Endothelial cell of umbilical vein (primary cell): ENCODE measurements at regions not wholly inside any gene's neighbourhood (a gene's known extent, or its start where the extent isn't known, plus 50 kb on each side); places are given as distances from the start of the nearest gene placed in this dataset.
"Not testable (repeated sequence)": the region's sequence is repeated elsewhere in the genome, so short reads cannot be mapped to it uniquely, and the experiment has no call there.

Experiments
- BruUV-seq: library from RNA; stranded (reverse); fragments of 400-500 nt; replicated peaks from 2 replicates; lab custom pipeline; 2021; lab: Mats Ljungman, UMichigan
- CTCF ChIA-PET: fragments of 300-600, 350-600 bp; sonication (Branson Sonifier 250); formaldehyde crosslinking; loops from one replicate; lab custom pipeline; 2021; ENCODE audit warnings: antibody characterized with exemption, inconsistent platforms; lab: Charles Lee
- POLR2A ChIA-PET: fragments of 300-600, 350-600 bp; sonication (Branson Sonifier 250); formaldehyde crosslinking; loops from one replicate; lab custom pipeline; 2021; ENCODE audit warnings: antibody characterized with exemption, inconsistent platforms; lab: Charles Lee
- DNase-seq: peaks from one replicate; pipeline ENCODE4 v3.0.0-alpha.2; 2011; ENCODE audit warnings: low read depth, low spot score
- FAIRE-seq: peaks from 2 replicates; lab custom pipeline; 2011; peaks lifted over from hg19 to GRCh38; lab: Jason Lieb, UNC
- H2AFZ ChIP-seq: 2 replicates; pipeline ENCODE4 v1.6.0; 2012; ENCODE audit warnings: low read depth, low read length, control low read depth, inconsistent platforms
- H3K27ac ChIP-seq: 2 replicates; pipeline ENCODE4 v1.5.1; 2011; ENCODE audit warnings: low read depth, mild to moderate bottlenecking, control low read depth, low read length, moderate library complexity; ENCODE audit not compliant: insufficient read depth
- H3K27me3 ChIP-seq, 2 experiments: 2 replicates each; pipeline versions ENCODE4 v1.6.0 to v1.6.1; 2011; ENCODE audit warnings: low read length in 2 of 2, mixed read lengths in 1 of 2; ENCODE audit not compliant: control insufficient read depth in 2 of 2, insufficient read depth in 2 of 2
- H3K36me3 ChIP-seq, 2 experiments: 2 replicates in 1 of 2; 3 replicates in 1 of 2; pipeline ENCODE4 v1.5.1; 2011; ENCODE audit warnings: low read length in 2 of 2, mild to moderate bottlenecking in 1 of 2, moderate library complexity in 1 of 2; ENCODE audit not compliant: control insufficient read depth in 2 of 2, insufficient read depth in 2 of 2; ENCODE audit errors: extremely low read depth in 1 of 2
- H3K4me1 ChIP-seq: 3 replicates; pipeline ENCODE4 v1.5.1; 2011; ENCODE audit warnings: mild to moderate bottlenecking, low read length; ENCODE audit not compliant: control insufficient read depth, insufficient read depth; ENCODE audit errors: extremely low read depth
- H3K4me2 ChIP-seq: 2 replicates; pipeline ENCODE4 v1.6.1; 2011; ENCODE audit warnings: low read length, control low read depth, mixed read lengths; ENCODE audit not compliant: insufficient read depth
- H3K4me3 ChIP-seq, 3 experiments: fragments of 200-600 bp in 1 of 3; sonication (generic), shearing (Covaris generic) in 1 of 3; replicated peaks in 1 of 3; 2 replicates each; pipeline ENCODE4 v1.5.1; 2011 to 2016; ENCODE audit warnings: control low read depth in 3 of 3, low read length in 3 of 3, mild to moderate bottlenecking in 2 of 3, inconsistent platforms in 1 of 3, low read depth in 1 of 3, moderate library complexity in 1 of 3; ENCODE audit not compliant: insufficient read depth in 1 of 3
- H3K79me2 ChIP-seq: 2 replicates; pipeline ENCODE4 v1.6.0; 2012; ENCODE audit warnings: low read length, inconsistent platforms; ENCODE audit not compliant: control insufficient read depth, insufficient read depth
- H3K9ac ChIP-seq: replicated peaks from 2 replicates; pipeline ENCODE3; 2011; ENCODE audit warnings: low read length, control low read depth; ENCODE audit not compliant: insufficient read depth; ENCODE audit errors: extremely low read depth
- H3K9me1 ChIP-seq: replicated peaks from 3 replicates; pipeline ENCODE4 v1.6.0; 2011; ENCODE audit warnings: mild to moderate bottlenecking, low read length; ENCODE audit not compliant: control insufficient read depth, insufficient read depth; ENCODE audit errors: extremely low read depth
- H3K9me3 ChIP-seq: replicated peaks from 2 replicates; pipeline ENCODE4 v1.5.1; 2012; ENCODE audit warnings: low read length, inconsistent platforms; ENCODE audit not compliant: control insufficient read depth, insufficient read depth
- H4K20me1 ChIP-seq: replicated peaks from 2 replicates; pipeline ENCODE3; 2011; ENCODE audit warnings: mild to moderate bottlenecking, low read length; ENCODE audit not compliant: control insufficient read depth, insufficient read depth; ENCODE audit errors: extremely low read depth
- EZH2 ChIP-seq: IDR thresholded peaks from 2 replicates; pipeline ENCODE4 v1.6.1; 2012; ENCODE audit warnings: borderline replicate concordance, low read depth, mild to moderate bottlenecking, moderate library complexity, low read length, inconsistent platforms; ENCODE audit not compliant: severe bottlenecking
- FOS ChIP-seq: IDR thresholded peaks from 2 replicates; pipeline ENCODE4 v1.6.1; 2011; ENCODE audit warnings: mild to moderate bottlenecking, low read length, moderate library complexity, borderline replicate concordance; ENCODE audit not compliant: insufficient read depth
- GATA2 ChIP-seq: IDR thresholded peaks from 2 replicates; pipeline ENCODE4 v1.7.0; 2011; ENCODE audit warnings: low read depth, mild to moderate bottlenecking, moderate library complexity, mixed read lengths, low read length; ENCODE audit not compliant: insufficient read length, insufficient read depth
- JUN ChIP-seq: IDR thresholded peaks from 2 replicates; pipeline ENCODE4 v1.6.1; 2011; ENCODE audit warnings: borderline replicate concordance, low read depth; ENCODE audit not compliant: insufficient read length, insufficient read depth
- MYC ChIP-seq: IDR thresholded peaks from one replicate; pipeline ENCODE4 v1.6.1; 2011; ENCODE audit warnings: mild to moderate bottlenecking, low read depth, low read length
- POLR2A ChIP-seq: IDR thresholded peaks from 2 replicates; pipeline ENCODE4 v1.6.1; 2012; ENCODE audit warnings: low read depth, mild to moderate bottlenecking, control low read depth, low read length
- POLR2AphosphoS5 ChIP-seq: IDR thresholded peaks from 2 replicates; pipeline ENCODE4 v1.6.1; 2012; ENCODE audit warnings: low read depth, mild to moderate bottlenecking, control low read depth, low read length, moderate library complexity; ENCODE audit not compliant: insufficient read depth
- dilution Hi-C: fragments of 300-500 bp; cut with MboI; formaldehyde crosslinking; loops from one replicate; pipeline ENCODE4 v1.15.0; 2019; ENCODE audit warnings: low sequenced_read_pairs; ENCODE audit not compliant: extremely low pct_ligation_motif_present
- intact Hi-C: fragments of 100-400 bp; cut with micrococcal nuclease; formaldehyde crosslinking; loops from one replicate; pipeline ENCODE4 v1.10.0; 2022
- TF ChIP-seq, protein P1 (sequence below), 2 donors: IDR thresholded peaks; 1 replicate in 1 of 2; 2 replicates in 1 of 2; pipeline ENCODE4 v1.5.1; 2011; ENCODE audit warnings: low read length in 2 of 2, mild to moderate bottlenecking in 2 of 2, moderate library complexity in 2 of 2, control low read depth in 1 of 2, inconsistent platforms in 1 of 2, low read depth in 1 of 2; ENCODE audit not compliant: insufficient read depth in 1 of 2; ENCODE audit errors: extremely low read depth in 1 of 2
- TF ChIP-seq, protein P2 (sequence below): IDR thresholded peaks from 2 replicates; pipeline ENCODE4 v1.6.1; 2011; ENCODE audit not compliant: insufficient read depth, insufficient read length

DNA sequence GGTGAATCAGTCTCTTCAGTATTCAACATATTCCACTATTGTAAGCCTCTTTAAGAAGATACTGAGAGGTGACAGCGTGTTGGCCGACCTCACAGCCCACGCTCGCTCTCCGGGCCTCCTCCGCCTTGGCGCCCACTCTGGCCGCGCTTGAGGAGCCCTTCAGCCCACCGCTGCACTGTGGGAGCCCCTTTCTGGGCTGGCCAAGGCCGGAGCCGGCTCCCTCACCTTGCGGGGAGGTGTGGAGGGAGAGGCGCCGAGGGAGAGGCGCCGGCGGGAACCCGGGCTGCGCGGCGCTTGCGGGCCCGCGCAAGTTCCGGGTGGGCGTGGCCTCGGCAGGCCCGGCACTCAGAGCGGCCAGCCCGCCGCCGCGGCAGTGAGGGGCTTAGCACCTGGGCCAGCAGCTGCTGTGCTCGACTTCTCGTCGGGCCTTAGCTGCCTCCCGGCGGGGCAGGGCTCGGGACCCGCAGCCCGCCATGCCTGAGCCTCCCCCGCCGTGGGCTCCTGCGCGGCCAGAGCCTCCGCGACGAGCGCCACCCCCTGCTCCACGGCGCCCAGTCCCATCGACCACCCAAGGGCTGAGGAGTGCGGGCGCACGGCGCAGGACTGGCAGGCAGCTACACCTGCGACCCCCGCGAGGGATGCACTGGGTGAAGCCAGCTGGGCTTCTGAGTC, 306.4 kb downstream of the SEMA3D start:
- FAIRE-seq, H3K36me3 ChIP-seq, BruUV-seq, H3K4me2 ChIP-seq, H3K27me3 ChIP-seq, H3K27ac ChIP-seq, H3K9me3 ChIP-seq, intact Hi-C loops, dilution Hi-C loops, POLR2A ChIA-PET, H3K9me1 ChIP-seq, H2AFZ ChIP-seq, H4K20me1 ChIP-seq, DNase-seq, H3K4me1 ChIP-seq, H3K9ac ChIP-seq, H3K79me2 ChIP-seq, H3K4me3 ChIP-seq: not testable (repeated sequence)
- CTCF ChIA-PET, result interaction anchor here (1.1 kb wide), 1 partner anchor 13 kb away, joined by 5 read pairs; no protein-coding TSS in a partner anchor

DNA sequence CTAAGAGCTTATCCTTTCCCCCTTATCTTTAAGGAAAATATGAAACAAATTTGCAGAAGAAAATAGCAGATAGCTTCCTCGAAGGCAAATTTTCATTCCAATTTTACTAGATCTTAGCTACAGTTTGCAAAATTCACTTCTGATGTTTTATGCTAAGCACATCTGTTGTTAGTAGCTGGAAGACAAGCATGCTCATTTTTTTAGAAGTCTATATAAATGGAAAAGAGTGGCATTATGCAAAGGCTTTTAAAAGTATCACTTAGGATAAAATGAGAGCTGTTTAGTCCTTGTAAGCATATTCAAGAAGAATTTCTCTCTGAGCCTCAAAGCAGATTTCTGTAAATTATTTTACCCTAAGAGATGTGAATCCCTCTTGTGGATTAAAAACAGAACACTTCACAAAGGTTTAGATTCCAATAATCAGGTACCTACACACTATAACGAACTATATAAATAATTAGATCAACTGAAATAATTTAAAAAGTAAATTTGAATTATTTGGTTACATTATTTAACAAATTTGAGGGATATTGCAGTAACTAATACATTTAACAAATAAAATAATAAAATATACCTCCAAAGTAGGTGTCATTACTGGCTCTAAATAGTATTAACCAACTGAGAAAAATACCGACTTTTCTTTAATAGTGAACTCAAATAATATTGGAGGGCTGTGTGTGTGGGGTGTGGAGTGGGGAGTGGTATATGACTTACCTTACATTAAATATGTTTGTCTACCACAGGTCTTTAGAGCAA, 307.1 kb downstream of the SEMA3D start:
- Histone ChIP-seq H3K27ac (no peak overlapping the region), H2AFZ (no peak overlapping the region), H3K9me1 (no peaks in the 10 kb centered on the region), H3K9ac (no peak overlapping the region), H3K27me3 (no peaks in the 10 kb centered on the region), H3K79me2 (no peaks in the 10 kb centered on the region), H3K9me3 (no peaks in the 10 kb centered on the region), H3K4me2 (no peak overlapping the region), H3K36me3 (no peaks in the 10 kb centered on the region), H3K4me1 (no peaks in the 10 kb centered on the region), H4K20me1 (no peaks in the 10 kb centered on the region), H3K4me3 (no peak overlapping the region)
- DNase-seq, result no peak
- no TSS peak for BruUV-seq
- no peak for TF ChIP-seq EZH2
- TF ChIP-seq GATA2, result no peak
- no peak for TF ChIP-seq MYC
- TF ChIP-seq, protein P1, sequence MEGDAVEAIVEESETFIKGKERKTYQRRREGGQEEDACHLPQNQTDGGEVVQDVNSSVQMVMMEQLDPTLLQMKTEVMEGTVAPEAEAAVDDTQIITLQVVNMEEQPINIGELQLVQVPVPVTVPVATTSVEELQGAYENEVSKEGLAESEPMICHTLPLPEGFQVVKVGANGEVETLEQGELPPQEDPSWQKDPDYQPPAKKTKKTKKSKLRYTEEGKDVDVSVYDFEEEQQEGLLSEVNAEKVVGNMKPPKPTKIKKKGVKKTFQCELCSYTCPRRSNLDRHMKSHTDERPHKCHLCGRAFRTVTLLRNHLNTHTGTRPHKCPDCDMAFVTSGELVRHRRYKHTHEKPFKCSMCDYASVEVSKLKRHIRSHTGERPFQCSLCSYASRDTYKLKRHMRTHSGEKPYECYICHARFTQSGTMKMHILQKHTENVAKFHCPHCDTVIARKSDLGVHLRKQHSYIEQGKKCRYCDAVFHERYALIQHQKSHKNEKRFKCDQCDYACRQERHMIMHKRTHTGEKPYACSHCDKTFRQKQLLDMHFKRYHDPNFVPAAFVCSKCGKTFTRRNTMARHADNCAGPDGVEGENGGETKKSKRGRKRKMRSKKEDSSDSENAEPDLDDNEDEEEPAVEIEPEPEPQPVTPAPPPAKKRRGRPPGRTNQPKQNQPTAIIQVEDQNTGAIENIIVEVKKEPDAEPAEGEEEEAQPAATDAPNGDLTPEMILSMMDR (IDR thresholded peaks at IDR 0.05; ENCODE audit: extremely low read depth in 1 of 2, insufficient read depth in 1 of 2, low read depth in 1 of 2, low read length in 2 of 2), result no peak
- TF ChIP-seq JUN, result no peak
- no peak for TF ChIP-seq FOS
- TF ChIP-seq, protein P2, sequence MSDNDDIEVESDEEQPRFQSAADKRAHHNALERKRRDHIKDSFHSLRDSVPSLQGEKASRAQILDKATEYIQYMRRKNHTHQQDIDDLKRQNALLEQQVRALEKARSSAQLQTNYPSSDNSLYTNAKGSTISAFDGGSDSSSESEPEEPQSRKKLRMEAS, result no peak
- no peak for TF ChIP-seq POLR2AphosphoS5
- no peak for TF ChIP-seq POLR2A
- dilution Hi-C loops (no loop called here), intact Hi-C loops (no loop called here)
- FAIRE-seq, result no peak
- POLR2A ChIA-PET, result no interaction called here
- CTCF ChIA-PET, result interaction anchor here (1.0 to 1.1 kb wide), 2 partner anchors 12 to 105 kb away, joined by 3 to 5 read pairs; no protein-coding TSS in a partner anchor
